Inflammatory macrophage (primary cell): ENCODE measurements at regions not wholly inside any gene's neighbourhood (a gene's known extent, or its start where the extent isn't known, plus 50 kb on each side); places are given as distances from the start of the nearest gene placed in this dataset.

Experiments
- DNase-seq, 2 donors: peaks; one replicate each; pipeline ENCODE4 v3.0.0-alpha.2; 2020 to 2022

GRCh38 chr15:66615846-66616245 is 50.0 kb upstream of the LCTL start:
- DNase-seq: no peak

DNA sequence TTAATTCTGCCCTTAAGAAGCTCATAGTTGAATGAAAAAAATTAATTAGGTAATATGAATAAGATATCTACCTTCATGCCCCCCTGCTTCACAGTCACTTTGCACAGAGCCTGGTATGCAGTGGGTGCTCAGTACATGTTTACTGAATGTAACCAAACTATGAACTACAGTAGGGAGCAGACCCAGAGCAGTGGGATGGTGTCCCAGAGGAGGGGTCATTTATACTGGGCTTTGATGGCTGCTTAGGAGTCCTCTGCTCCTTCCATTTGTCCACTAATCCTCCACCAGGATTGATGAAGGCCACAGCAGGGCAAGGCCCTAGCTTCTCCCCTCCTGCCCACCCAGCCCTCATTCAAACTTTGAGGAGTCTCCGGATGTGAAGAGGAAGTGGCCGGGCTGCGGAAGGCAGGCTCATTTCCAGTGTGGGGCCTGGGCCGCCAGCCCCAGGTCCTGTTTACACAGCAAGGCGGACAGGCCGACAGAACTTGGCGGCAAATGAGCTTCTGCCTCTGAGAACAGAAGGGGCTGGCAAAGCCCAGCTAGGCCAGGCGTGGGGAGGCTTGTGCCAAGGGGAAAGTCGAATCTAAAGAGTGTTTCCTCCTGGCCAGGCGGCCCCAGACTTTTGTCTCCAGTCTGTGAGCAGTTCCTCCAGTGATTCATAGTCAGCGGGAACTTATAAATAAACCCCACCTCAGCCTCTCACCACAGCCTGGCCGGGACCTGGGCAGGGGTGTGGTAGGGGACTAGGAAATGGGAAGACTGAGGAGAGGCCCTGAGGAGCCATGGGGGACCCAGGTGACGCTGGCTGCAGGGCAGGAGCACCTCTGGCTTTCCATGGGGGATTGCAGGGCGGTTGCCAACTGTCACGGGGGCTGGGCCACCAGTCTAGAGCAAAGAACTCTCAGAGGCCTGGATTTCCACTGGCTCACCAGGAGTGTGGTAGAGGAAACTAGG is 51.6 kb upstream of the LCTL start:
- DNase-seq: peak; percentile 90 to 92

DNA sequence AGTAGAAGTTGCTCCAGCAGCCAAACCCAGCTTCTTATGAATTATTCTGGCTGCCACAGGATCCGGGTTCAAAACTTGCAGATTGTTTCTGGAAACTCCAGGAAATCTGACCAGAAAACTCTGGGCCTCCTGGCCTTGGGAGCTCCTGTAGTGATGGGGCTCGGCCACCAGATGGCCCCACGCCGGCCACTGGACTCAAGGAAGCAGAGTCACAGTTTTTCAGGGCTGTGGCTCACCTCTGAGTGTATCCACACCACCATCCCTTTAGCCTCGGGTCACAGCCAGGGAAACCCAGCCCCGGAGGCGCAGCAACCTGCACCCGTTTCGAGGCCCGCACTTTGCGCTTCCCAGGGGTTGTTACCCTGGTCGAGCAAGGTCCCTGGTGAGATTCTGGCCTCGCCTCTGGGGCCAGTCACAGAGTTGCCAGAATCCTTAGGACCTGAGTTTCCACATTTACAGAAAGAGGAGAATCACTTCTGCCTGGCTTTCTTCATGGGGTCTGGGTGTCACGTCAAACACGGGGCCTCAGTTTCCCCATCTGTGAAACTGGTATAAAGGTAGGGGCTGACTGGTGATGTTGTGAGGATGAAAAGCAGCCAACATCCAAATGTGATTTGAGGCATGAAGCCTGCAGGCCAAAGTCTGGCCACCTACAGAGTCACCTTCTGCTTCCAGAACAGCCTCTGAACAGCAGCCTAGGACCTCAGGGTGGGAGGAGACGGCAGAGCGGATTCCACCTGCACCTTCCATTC is 53.5 kb upstream of the LCTL start:
- DNase-seq: peak; percentile 69 to 79

DNA sequence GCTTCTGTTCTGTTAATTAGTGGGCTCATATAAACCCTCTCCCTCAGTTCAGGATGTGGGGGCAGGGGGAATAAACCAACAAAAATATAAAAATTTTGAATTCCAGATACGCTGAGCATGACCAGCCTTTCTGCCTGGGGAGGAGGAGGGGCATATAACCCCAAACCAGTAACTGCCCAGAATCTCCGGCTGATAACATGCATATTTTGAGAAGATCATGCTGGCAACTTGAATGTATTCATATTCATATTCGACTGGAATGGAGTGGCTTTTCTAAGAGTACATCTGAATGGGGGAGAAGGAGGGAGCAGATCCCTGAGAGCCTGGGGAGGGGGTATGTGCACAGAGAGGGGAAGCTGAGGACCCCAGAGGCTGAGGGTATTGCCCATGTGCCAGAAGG is 54.5 kb upstream of the LCTL start:
- no peak for DNase-seq

DNA sequence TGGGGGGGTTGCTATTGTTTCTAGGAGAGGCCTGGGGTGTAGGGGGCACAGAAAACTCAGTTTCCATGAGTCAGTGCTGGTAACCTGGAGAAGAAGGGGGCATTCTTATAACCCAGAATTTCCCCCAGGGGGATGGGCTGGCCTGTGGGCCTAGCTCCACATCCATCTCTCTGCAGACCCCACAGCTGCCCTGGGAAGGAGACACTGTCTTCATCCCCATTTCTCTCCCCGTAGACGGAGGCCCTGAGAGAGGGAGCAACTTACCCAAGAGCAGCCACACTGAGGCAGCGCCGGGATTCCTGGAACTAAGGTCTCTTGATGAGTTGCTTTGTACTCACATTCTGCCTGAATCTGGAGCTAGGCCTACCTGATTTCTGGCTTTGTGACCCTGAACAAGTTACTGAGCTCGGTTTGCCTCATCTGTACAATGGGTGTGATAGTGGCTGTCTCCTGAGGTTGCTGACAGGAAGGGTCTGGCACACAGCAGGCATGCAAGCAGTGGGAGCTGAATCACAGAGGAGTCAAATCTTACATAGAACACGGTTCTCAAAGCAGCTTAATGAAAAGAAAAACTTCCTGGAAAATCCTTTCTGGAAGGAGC is 55.0 kb upstream of the LCTL start:
- DNase-seq: no peak

GRCh38 chr15:66621491-66622467 is 56.0 kb upstream of the LCTL start:
- DNase-seq: no peak

DNA sequence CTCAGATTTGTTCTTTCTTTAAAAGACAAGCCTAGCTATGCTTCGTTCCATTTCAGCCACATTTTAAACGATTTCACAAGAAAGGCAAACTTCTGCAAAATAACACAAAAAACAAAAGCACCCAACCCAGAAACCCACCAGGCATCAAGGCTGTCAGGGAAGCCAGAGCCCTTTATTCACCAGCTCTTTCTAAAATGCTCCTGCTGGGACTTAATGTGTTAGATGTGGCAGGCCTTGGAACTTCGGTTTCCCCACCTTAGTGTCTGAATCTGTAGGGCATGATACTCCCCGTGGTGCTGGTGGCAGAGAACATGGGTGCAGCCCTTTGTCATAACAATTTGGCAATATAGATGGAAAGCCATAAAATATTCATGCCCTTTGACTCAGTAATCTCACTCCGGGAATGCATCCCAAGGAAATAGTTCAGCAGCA is 56.8 kb upstream of the LCTL start:
- peak in 1 of 2 donors; percentile 46 for DNase-seq

GRCh38 chr15:66623801-66624453 is 58.1 kb upstream of the LCTL start:
- no peak for DNase-seq

DNA sequence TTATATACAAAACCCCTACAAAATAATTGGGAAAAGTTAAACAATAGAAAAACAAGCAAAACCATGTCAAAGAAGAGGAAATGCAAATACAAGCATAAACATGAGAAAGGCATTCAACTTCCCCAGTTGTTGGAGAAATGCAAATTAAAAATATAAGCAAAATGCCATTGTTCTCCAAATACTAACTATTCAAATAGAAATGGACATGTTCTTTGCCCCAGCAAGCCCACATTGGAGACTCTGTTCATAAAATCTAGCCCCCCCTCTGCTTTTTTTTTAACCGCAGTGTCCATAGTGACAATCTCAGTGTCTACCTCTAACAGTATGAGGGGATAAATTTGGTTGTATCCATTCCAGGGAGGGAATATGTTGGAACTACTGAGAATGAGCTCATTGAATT is 59.7 kb upstream of the LCTL start:
- no peak for DNase-seq

DNA sequence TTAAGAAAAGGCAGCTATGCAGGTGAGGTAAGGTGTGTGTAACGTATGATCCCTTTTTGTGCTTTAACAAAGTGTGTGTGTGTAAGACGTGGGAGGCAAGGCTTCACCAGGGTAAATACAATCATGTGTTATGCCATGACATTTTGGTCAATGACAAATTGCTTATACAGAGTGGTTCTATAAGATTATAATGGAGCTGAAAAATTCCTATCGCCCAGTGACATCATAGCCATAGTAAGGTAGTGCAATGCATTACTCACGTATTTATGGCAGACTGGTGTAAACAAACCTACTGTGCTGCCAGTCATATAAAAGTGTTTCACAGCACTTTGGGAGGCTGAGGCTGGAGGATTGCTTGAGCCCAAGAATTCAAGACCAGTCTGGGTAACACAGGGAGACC is 60.2 kb upstream of the LCTL start:
- no peak for DNase-seq

DNA sequence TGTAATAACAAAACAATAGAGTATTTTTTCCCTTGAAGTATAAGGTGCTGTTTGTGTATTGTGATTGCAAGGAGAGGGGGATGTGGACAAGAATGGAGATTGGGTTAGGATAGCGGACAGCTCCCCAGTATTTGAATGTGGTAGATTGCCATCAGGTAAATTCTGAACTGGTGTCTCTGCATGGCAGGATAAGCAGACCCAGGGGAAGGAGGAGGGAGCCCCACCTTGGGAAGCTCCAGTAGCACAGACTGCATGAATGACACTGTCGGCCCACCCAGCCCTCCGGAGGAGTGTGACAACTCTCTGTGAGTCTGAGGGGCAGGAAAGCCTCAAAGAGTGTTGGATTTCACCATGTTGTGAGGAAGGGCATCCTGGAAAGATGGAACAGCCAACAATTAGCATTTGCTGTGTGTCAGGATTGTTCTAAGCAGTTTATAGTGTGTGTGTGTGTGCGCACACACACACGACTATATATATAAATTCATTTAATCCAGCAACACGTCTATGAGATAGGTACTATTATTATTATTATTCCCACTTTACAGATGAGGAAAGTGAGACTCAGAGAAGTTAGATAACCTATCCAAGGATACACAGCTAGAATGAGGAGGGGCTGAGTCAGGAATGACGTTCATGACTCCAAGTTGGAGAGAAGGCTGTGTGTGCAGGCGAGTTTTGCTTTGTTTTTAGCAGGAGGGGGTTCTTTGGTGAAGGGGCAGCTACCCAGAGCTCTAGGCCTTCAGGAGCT is 63.4 kb upstream of the LCTL start:
- no peak for DNase-seq

DNA sequence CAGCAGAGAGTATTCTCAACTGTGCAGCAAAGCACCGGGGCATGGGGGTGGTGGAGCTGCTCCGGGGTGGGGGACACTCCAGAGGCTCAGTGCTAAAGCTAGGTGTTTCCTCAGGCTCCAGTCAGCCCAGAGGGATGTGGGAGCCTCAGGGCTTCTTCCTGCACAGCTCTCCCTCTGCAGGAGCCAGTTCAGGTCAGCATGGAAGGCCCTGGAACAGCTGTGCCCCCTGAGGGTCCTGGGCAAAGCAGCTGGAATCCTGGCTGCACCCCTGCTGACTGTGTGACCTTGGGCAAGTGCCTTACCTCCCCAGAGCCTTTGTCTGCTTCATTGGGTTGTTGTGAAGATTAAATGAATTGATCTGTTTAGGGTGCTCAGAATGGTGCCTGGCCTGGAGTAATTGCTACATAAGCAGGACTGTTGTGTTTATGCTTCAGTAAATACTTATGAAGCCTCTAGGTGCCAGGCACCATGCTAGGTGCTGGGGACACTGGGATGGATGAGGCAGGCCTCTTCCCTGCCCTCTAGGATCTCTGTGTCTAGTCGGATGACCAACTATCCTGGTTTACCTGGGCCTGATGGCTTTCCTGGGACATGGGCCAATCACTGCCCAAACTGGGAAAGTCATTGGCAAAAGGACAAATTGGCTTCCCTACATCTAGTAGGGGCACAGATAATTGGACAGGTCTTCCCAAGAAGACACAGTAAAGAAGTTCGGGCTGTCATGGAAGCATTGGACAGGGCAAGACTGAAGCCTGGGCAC is 64.2 kb upstream of the LCTL start:
- DNase-seq: no peak

GRCh38 chr15:66630801-66631351 is 65.1 kb upstream of the LCTL start:
- no peak for DNase-seq

DNA sequence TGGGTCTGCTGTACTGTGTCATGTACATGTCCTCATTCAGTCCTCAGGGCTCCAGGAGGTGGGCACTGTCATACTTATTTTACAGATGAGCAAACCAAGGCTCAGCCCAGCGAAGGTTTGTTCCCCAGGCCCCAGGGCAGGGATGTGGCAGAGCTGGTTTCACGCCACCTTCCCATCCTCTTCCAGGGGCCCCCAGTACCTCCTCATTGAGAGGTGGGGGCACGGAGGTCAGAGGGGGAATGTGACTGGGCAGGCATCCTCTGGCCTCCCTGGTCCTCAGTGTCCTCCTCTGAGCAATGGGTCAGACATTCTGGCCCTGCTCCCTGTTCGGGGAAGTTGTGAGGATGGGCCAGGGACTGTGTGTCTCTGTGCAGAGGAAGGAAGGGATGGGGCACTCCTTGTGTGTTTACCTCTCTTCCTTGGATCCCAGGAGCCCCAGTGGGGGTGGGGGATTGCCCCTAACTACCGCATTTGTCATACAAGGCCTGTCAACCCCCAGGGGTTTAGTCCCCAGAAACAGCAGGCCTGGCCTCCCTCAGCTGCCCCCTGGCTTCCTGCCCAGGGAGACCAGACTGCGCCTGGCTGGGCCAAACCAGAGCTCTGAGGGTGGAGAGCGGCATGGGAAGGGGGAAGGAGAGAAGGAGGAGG is 65.9 kb upstream of the LCTL start:
- no peak for DNase-seq

- DNase-seq: peak; percentile 52 to 85
These were observed 67.5 kb upstream of the LCTL start for GRCh38 chr15:66633041-66633937.

- no peak for DNase-seq
These were observed 68.1 kb upstream of the LCTL start for GRCh38 chr15:66633938-66634250.

DNA sequence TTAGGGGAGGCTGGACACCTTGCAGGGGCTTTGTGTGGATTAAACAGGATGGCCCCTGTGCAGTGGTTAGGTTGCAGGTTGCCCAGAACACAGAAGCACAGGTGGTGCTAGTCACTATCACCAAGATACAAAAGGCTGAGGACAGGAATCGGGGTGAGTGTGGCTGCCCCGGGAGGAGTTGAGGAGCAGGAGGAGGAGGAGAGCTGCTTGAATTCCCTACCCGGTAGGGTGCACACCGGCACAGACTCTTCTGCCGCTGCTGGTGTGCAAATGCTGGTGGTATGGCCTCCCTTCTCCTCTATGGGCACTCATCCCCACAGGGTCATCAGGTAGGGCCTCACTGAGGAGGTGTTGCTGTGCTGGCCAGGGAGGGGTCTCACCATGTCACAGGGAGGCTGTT is 67.5 kb upstream of the SMAD6 start:
- DNase-seq: no peak

GRCh38 chr15:66635006-66635405 is 67.0 kb upstream of the SMAD6 start:
- no peak for DNase-seq
